G401 (cell line): ENCODE measurements at regions not wholly inside any gene's neighbourhood (a gene's known extent, or its start where the extent isn't known, plus 50 kb on each side); places are given as distances from the start of the nearest gene placed in this dataset.
A peak's percentile ranks its signal among the peaks of the same experiment; 100 is the strongest.

Source experiments
- DNase-seq: peaks from one replicate; pipeline ENCODE4 v3.0.0-alpha.2; 2015; ENCODE audit warnings: low spot score
- in situ Hi-C: cut with HindIII; loops from 2 replicates; pipeline ENCODE4 v1.10.0; 2016; ENCODE audit warnings: low sequenced_read_pairs, mixed read lengths

DNA sequence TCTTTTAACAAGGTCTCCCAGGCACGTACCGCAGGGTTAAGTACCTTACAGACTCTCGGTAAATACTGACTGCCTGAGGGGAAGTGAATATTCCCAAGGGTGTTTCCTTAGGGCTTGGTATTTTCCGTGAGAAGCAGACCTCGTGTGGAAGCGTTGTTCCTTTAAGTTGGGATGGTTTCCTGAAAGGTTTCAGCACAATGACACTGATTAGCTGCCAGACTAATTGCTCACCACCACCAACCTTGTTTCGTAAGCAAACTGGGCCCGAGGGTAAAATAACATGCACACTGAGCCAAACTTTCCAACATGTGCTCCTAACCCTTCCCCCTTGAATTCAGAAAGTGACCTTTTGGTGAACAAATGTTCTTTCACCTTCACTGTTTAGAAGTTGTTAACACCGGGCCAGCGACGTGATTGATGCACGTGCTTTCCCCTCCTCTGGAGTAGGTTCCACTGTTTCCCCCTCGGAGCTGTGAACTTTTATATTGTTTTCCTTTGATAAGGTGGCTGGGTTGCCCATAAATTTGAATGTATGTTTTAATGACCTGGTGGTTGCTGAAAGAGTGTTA is 128.1 kb upstream of the RPS23 start:
- no peak for DNase-seq
- in situ Hi-C loops: no loop called here

DNA sequence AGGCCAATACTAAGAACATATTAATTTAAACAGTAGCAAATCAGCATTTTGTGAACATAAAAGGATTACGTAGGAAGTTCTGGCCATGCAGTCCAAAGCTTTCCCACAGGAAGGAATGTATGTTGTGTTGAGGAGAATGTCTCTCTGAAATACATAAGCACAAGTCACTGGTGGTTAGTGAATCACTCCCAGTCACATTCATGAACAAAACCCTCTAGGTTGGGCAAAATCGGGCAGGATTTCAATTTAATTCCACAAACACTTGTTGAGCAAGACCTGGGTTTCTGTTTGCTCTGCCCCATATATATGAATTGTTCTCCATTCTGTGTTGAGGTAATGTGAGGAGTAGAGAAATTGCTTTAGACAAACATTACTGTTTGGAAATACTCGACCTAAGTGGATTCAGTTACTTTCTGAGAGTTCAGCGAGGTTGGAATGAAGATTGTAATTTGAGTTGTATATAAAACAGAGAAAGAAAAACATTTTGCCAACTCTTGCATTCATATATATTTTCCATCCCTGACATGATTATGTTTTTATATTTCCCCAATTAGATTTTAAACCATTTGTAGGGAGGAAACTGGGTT is 127.6 kb upstream of the RPS23 start:
- DNase-seq: no peak
- in situ Hi-C loops: no loop called here

DNA sequence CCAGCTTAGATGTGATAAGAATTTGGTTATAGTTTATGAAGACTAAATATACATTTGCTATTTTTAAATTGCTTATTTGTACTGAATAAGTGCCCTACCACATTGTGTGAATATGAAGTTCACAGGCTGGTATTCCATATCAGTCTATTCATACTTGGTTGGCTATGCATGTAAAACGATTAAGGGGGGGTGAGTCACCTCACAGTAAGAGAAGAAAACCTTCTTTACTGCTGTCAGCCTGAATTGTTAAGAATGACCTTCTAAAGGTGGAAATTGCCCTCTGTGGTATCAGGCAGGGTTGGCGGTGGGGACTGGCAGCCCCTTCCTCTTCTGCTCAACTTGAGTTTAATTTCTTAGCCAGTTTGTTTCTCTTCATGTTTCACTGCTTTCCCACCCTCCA is 127.0 kb upstream of the RPS23 start:
- in situ Hi-C loops: no loop called here
- no peak for DNase-seq

DNA sequence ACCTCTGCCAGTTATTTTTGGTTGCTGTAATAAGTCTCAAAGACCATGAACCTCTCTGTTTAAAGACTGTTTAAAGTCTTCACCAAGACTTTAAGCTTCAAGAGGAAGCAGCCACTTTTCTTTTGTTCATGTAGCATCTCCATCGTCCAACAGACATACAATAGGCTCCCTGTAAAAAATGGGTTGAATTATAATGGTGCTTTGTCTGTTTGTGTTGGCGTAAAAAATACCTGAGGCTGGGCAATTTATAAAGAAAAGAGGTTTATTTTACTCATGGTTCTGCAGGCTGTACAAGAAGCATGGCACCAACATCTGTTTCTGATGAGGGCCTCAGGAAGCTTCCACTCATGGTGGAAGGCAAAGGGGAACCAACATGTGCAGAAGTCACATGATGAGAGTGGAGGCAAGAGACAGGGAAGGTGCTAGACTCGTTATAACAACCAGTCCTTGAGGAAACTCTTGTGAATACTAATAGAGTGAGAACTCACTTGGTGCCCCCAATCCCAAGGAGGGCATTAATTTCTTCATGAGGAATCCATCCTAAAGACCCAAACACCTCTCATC is 126.3 kb upstream of the RPS23 start:
- in situ Hi-C loops: no loop called here

DNA sequence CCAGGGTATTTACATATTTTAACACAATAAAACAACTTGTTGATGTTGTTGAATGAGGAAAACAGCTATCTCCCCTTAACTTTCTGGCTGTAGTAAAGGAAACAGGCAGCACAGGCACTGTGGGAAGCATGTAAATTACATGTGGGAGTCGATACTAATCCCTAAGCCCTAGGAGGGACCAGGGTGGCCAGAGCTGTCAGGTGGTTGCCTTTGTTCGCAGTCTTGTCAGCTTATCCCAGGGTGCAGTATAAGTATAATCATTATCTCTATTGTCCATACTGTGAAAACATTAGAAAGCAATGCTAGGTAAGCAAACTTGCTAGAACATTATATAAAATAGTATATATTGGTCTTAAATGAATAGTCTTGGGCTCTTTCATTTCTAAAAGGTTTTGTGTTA is 125.6 kb upstream of the RPS23 start:
- in situ Hi-C loops: no loop called here
- no peak for DNase-seq

More for the DNA sequence above, 126.3 kb upstream of the RPS23 start:
- no peak for DNase-seq

DNA sequence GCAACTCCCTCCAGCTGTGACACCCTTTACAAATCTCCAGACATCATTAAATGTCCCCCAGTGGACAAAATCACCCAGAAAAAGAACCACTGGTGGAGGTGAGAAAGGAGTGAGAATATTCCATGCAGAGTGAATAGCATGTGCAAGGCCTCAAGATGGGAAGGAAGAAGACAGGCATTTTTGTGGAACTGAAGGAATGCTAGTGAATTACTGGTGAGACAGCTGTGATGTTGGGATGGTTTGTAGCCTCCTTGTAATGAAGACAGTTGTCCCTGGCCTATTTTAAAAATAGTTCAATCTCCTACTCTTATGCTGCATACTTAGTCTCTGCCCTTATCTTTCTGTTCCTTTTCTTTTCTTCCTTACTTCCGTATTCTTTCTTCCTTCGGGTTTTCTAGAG is 124.9 kb upstream of the RPS23 start:
- in situ Hi-C loops: no loop called here
- DNase-seq: no peak

DNA sequence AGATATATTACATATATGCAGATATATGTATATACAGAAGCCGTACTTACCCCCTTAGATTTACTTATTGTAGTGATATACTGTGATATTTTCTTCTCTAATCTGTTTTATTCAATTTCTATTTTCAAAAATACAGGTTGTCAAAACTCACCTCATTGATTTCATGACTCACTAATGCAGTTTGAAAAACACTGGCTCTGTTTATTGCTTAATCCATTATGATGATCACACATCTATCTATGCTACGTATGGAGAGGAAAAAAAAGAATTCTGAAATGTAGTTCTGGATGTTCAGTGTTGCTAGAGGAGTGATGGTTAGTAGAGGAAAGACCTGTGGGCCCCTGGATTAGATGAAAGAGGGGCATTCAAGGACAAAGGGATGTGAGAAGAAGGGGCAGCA is 121.0 kb upstream of the RPS23 start:
- in situ Hi-C loops: no loop called here
- no peak for DNase-seq

DNA sequence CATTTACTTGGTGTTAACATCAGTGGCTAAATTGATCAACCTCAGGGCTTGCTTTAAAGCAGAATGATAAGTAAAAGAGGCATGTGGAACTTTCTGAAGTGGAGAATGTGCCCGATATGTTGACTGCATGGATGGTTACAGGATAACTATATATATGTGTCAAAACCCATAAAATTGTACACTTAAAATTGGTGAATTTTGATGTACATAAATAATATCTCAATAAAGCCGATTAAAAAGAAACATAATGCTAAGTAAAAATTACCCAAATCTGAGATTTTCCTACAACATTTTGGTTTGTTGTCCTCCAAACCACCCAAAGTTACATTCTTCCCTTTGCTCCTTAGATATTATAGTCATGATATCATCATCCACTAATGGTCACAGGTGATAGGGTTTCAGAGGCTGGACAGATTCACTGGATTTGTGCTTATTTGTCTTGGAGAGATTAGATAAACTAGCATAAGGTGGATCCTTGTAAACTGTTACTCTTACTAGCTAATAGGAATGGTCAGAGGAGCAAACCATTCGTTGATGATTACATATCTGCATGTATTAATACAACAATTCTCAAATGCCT is 119.7 kb upstream of the RPS23 start:
- in situ Hi-C loops: no loop called here
- DNase-seq: no peak

DNA sequence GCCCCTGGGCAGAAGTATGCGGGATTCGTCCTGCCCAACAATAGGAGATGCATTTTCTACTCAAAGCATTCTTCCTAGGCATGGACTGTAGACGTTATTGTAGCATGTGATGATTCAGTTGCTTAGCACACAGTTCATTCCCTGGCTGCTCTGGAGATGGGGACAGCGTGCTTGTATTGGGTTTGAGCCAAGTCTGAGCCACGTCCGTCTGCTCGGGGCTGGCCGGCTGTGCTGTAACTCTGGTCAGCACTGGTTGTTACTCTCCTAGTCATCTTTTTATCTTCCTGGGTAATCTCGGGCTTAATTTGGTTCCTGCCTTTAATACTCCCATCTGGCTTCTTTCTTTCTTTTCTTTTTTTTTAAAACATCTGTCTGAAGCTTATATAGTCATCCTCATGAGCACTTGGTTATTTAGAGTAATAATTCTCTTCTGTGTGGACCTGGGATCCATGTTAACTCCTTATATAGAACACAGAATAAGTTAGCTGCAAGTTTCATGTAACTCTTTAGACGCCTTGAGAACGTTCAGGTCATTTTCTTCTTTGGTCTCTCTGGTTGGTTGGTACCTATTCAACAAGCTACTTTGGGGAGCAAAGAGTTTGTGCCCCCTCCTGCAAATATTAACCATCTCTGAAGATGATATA is 118.8 kb upstream of the RPS23 start:
- in situ Hi-C loops: no loop called here
- peak; percentile 22 for DNase-seq

DNA sequence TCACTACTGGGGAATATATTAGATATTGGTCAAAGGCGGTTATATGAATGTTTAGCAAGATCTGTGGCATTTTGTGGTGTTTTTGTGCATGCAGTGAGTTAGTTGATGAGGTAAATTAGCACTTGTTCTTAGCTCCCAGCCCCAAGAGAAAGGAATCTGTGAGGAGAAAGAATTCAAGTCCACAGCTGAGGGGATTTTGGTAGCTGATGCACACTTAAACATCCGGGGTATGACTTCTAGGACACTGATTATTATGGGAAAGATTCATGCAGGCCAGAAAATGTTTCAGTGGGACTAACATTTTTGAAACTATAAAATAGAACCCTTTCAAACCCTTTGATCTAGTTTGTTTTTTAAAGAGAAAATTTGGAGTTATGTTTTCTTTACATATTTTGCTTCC is 118.2 kb upstream of the RPS23 start:
- in situ Hi-C loops: no loop called here
- no peak for DNase-seq

DNA sequence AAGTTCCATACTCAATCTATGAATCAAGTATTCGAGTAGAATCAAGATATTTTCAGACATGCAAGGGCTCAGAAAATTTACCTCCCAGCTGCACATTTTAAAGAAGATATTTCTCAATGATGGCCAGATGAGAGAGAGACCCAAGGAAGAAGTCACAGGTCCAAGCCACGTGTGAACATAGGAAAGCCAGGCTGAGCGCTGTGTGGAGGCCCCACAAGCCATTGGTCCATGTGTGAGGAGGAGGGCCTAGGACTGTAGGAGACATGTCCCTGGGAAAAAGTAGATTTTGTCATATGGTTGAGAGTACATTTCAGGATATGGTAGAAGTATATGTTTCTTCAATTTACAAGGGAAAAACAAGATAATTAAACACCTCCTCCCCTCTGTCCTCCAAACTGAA is 115.8 kb upstream of the RPS23 start:
- in situ Hi-C loops: no loop called here
- no peak for DNase-seq

DNA sequence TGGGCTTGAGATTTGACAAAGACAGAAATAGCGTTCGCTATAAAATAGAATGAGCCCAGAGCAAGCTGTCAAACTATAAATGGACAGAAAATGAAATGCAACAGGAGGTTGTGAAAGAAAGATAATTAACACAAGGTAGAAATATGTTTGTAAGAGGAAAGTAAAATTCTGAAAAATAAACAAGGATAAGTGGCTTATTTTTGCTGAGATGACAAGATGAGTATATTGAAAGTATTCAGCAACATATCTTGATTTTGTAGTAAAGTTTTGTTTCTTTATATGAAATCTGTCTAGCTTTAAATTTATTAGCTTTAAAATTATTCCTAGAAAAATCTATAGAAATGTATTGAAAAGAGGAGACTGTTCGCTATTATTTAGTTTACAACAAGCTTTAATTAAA is 111.9 kb upstream of the RPS23 start:
- in situ Hi-C loops: no loop called here
- no peak for DNase-seq

DNA sequence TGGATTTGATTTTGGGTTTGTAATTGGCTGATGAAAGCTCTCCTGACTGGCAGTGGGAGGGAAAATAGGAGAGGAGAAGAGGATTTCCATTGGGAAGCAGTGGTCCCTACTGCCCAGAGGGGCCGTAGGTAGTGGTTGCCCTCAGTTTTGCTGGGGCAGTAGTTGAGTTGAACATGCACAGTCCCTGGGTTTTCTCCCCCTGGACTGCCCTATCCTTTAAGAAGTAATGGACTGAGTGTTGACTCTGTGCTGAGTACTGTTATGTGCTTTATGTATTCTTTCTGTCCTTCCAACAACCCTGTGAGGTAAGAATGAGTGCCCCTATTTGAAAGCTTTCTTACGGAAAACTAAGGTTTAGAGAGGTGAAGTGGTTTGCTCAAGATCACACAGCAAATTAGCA is 111.2 kb upstream of the RPS23 start:
- in situ Hi-C loops: no loop called here
- no peak for DNase-seq

DNA sequence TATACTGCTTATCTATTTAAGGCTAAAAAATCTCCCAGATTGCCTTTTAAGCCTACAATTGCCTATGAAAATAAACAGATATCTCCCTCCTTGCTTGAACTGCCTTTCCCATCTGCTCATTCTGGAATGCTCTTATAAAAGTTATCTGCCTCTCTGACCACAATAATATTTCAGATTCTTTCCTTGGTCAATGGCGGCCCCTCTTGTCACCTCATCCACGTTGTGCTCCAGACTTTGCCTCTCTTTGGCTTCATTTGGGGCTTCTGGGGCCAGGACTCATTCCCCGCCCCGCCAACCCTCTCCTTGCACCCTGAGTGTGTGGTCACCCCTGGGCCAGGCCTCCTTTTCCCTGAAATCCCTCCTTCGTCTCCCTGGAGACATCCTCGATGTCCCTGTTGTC is 110.0 kb upstream of the RPS23 start:
- no peak for DNase-seq
- in situ Hi-C loops: no loop called here

DNA sequence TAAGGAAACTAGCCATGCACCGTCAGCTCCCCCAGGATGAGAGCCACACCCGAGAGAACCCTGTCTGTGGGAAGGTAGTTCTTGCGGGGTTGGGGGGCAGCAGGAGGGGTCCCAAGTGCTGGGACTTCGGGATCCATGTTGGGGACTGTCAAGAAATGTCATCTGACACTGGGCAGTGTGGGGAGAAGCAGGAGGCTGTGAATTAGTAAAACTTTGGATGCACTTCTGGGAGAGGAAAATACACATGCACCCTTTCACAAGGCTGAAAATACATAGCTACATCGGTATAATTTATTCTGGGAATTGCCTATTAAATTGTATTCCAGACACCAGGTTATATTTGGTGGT is 109.6 kb upstream of the RPS23 start:
- in situ Hi-C loops: no loop called here
- DNase-seq: no peak

DNA sequence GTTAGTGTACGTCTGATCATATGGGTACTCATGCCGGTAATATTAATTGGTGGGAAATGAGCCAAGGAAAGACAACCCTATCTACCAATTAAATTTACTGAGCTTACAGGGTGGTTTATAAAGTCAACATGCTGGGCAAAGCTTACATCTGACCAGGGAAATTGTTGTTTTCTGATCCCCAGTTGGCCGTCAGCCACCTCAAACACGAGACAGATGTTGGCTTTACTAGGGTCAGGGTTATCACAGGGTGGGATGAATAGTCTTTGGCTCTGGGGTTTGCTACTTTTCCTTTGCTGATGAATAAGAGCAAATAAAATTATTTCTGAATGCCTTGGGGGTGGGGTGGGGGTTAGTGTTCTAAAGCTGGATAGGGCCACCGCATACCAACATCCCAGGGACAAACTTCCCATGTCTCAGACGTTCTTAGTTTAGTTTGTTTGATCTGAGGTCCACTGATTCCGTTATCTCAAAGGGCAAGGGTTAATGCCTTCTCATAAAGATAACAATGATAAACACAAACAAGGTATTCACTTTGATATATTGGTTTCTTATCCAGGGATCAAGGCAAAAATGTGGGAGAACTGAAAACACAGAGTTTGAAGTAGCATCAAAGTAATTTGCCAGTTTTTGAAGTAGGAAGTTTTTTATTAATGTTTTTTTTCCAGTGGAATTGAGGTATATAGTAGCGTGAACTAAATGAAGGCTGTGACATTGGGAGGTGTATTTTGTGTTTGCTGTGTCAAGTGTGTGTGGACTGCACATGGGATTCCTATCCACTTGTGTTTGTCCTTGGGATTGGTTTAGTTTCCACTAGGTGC is 109.1 kb upstream of the RPS23 start:
- DNase-seq: no peak
- in situ Hi-C loops: no loop called here

DNA sequence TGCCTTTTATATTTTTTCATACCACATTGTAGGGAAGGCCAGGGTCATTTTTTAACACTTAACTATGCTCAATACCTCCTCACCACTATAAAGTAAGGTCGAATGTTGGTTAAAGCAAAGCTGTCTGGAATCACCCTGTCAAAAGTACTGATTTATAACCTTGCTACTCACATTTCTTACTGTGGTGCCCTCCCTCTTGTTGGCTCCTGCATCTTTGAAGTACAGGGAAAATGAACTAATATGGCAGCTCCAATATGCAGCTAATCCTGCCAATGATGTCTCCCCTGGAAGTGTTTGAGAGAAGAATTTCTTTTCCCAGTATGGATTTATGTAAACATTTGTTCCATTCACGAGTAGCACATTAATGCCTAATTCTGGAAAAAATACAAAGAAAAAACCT is 108.4 kb upstream of the RPS23 start:
- no peak for DNase-seq

DNA sequence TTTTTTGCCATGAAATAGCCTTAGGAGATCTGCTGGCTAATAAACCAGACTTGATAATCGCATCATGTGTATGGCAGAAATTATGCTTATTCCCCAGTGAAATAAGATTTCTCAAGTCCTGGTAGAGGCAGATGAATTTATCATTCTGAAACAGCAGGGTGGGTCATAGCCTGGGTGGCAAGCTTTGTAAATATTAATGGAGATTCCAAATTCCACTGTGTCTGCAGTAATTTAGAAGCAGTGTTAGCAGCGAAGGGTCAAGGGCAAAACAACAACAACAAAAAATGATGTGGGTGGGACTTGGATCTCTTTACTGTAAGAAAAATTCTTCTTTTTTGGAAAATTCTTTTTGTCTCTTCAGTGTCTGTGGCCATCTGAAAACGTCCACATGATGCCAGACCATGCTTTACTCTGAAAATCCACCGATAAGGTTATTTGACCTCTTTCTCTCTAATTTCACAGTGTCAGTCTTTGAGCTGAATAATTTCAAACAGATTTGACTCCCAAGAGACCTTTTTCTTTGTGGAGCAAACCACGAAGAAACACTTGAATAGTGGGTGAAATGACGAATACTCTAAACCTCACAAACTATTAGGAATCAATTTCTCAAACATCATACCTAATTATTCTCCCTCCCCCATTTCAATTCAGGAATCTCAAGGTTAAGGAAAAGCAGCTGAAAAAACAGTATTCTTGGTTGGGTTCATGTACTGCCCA is 106.0 kb upstream of the RPS23 start:
- in situ Hi-C loops: no loop called here
- no peak for DNase-seq

More for the DNA sequence above, 108.4 kb upstream of the RPS23 start:
- in situ Hi-C loops: no loop called here

DNA sequence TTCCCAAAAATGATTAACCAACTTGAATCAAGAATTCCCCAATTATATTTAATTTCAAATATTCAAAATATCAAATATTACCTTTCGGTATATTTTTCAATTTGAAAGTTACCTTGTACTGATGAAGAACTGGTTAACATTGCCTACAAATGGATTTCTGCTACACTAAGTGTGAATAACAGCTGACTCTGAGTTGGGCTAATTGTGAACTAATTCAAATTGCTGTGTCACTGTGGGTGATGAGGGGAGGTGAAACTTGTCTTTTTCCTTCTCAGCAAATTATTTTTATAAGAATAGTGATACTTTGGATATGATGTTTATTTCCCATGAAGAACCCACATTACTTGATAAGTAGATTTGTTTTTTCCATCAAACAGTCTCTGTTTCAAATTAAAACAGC is 103.4 kb upstream of the RPS23 start:
- in situ Hi-C loops: no loop called here
- no peak for DNase-seq
